Hepatocyte (in vitro differentiated cells): ENCODE measurements at regions not wholly inside any gene's neighbourhood (a gene's known extent, or its start where the extent isn't known, plus 50 kb on each side); places are given as distances from the start of the nearest gene placed in this dataset.
"Not testable (repeated sequence)": the region's sequence is repeated elsewhere in the genome, so short reads cannot be mapped to it uniquely, and the experiment has no call there.

ENCODE experiments used
- DNase-seq: peaks from one replicate; pipeline ENCODE4 v3.0.0-alpha.2; 2016; ENCODE audit warnings: low spot score
- H2AFZ ChIP-seq: fragments of 200-600 bp; sonication (generic); 2 replicates; pipeline ENCODE4 v1.6.0; 2016; ENCODE audit warnings: antibody characterized with exemption, mild to moderate bottlenecking
- H3K27ac ChIP-seq: fragments of 200-600 bp; sonication (generic); 2 replicates; pipeline ENCODE4 v1.5.1; 2016; ENCODE audit warnings: mild to moderate bottlenecking
- H3K27me3 ChIP-seq: fragments of 200-600 bp; sonication (generic); 2 replicates; pipeline ENCODE4 v1.6.1; 2016
- H3K36me3 ChIP-seq: fragments of 200-600 bp; sonication (generic); replicated peaks from 2 replicates; pipeline ENCODE4 v1.5.1; 2016; ENCODE audit warnings: low read depth; ENCODE audit not compliant: insufficient read depth
- H3K4me1 ChIP-seq: fragments of 200-600 bp; sonication (generic); 2 replicates; pipeline ENCODE4 v1.5.1; 2016; ENCODE audit warnings: mild to moderate bottlenecking, moderate library complexity; ENCODE audit not compliant: insufficient read depth
- H3K4me2 ChIP-seq: fragments of 200-600 bp; sonication (generic); 2 replicates; pipeline ENCODE4 v1.6.0; 2016
- H3K4me3 ChIP-seq: fragments of 200-600 bp; sonication (generic); 2 replicates; pipeline ENCODE4 v1.5.1; 2016; ENCODE audit warnings: mild to moderate bottlenecking
- H3K79me2 ChIP-seq: fragments of 200-600 bp; sonication (generic); 2 replicates; pipeline ENCODE4 v1.6.0; 2017; ENCODE audit warnings: mild to moderate bottlenecking
- H3K9me2 ChIP-seq: fragments of 200-600 bp; sonication (generic); replicated peaks from 2 replicates; pipeline ENCODE4 v1.6.0; 2017; ENCODE audit warnings: mild to moderate bottlenecking; ENCODE audit not compliant: insufficient read depth
- H3K9me3 ChIP-seq: fragments of 200-600 bp; sonication (generic); 2 replicates; pipeline ENCODE4 v1.5.1; 2016; ENCODE audit warnings: low read depth, mild to moderate bottlenecking
- H4K20me1 ChIP-seq: fragments of 200-600 bp; sonication (generic); 2 replicates; pipeline ENCODE4 v1.6.0; 2016; ENCODE audit warnings: mild to moderate bottlenecking; ENCODE audit not compliant: insufficient read depth, poor library complexity, severe bottlenecking
- EZH2 ChIP-seq: fragments of 200-600 bp; sonication (generic); IDR thresholded peaks from 2 replicates; pipeline ENCODE4 v1.6.1; 2016; ENCODE audit warnings: antibody characterized with exemption, mild to moderate bottlenecking, borderline replicate concordance
- EZH2phosphoT487 ChIP-seq: fragments of 200-600 bp; sonication (generic); IDR thresholded peaks from one replicate; pipeline ENCODE4 v1.6.1; 2018; ENCODE audit warnings: antibody characterized with exemption, mild to moderate bottlenecking, low read depth, moderate library complexity; ENCODE audit not compliant: unreplicated experiment, severe bottlenecking
- WGBS: methylation state at CpG from one replicate; pipeline ENCODE4 v1.1.6; 2016; ENCODE audit warnings: low lambda C conversion rate; ENCODE audit errors: missing lambda C conversion rate; 5-methylcytosine and 5-hydroxymethylcytosine counted together
- TF ChIP-seq, protein P1 (sequence below): fragments of 200-600 bp; sonication (generic); IDR thresholded peaks from 2 replicates; pipeline ENCODE4 v1.5.1; 2016; ENCODE audit warnings: antibody characterized with exemption, mild to moderate bottlenecking; ENCODE audit not compliant: poor library complexity

DNA sequence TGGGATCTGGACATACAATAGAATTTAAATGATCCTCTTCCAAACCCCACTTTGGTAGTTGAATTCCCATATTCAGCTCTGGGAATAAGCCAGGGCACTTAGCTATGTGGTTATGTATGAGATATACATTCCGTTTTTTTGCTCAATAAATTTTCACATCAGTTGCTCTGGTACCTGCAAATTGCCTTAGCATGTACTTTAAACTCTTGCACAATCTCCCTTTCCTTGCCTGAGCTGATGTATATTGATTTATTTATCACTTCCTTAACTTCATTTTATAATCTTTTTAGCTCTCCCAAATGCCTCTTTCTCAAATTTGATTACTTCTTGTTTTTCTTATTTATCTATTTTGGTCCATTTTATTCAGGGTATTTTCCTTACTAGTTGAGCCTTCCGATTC lies 90.1 kb upstream of the AGA start:
- no peak overlapping the region for H3K27ac ChIP-seq
- 82% methylated on average over 2 of the region's 2 CpGs for WGBS
- no peak overlapping the region for H3K4me2 ChIP-seq
- H3K9me2 ChIP-seq = no peaks in the 10 kb centered on the region
- no peaks in the 10 kb centered on the region for H4K20me1 ChIP-seq
- DNase-seq = no peak
- H2AFZ ChIP-seq = no peak overlapping the region
- no peaks in the 10 kb centered on the region for H3K4me1 ChIP-seq
- no peaks in the 10 kb centered on the region for H3K9me3 ChIP-seq
- no peak for TF ChIP-seq EZH2phosphoT487
- TF ChIP-seq EZH2 = no peak
- TF ChIP-seq, protein P1, sequence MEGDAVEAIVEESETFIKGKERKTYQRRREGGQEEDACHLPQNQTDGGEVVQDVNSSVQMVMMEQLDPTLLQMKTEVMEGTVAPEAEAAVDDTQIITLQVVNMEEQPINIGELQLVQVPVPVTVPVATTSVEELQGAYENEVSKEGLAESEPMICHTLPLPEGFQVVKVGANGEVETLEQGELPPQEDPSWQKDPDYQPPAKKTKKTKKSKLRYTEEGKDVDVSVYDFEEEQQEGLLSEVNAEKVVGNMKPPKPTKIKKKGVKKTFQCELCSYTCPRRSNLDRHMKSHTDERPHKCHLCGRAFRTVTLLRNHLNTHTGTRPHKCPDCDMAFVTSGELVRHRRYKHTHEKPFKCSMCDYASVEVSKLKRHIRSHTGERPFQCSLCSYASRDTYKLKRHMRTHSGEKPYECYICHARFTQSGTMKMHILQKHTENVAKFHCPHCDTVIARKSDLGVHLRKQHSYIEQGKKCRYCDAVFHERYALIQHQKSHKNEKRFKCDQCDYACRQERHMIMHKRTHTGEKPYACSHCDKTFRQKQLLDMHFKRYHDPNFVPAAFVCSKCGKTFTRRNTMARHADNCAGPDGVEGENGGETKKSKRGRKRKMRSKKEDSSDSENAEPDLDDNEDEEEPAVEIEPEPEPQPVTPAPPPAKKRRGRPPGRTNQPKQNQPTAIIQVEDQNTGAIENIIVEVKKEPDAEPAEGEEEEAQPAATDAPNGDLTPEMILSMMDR = no peak
- H3K27me3 ChIP-seq = no peaks in the 10 kb centered on the region
- no peaks in the 10 kb centered on the region for H3K36me3 ChIP-seq
- H3K4me3 ChIP-seq = no peak overlapping the region
- H3K79me2 ChIP-seq = no peaks in the 10 kb centered on the region

DNA sequence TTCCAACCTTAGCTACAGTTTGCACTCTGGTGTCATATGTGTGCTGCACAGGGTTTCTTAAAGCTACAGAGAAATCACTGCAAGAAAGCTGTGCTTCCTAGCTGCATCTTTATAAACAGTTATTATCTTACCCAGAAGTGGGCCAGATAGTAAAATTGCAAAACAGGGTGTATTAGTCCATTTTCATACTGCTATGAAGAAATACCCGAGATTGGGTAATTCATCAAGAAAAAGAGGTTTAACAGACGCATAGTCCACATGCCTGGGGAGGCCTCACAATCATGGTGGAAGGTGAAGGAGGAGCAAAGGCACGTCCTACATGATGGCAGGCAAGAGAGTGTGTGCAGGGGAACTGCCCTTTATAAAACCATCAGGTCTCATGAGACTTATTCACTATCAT lies 92.6 kb upstream of the AGA start:
- not testable (repeated sequence) for H3K9me3 ChIP-seq, H3K27me3 ChIP-seq, H3K4me3 ChIP-seq, H3K79me2 ChIP-seq, H3K36me3 ChIP-seq, H3K27ac ChIP-seq, H3K4me2 ChIP-seq, H3K4me1 ChIP-seq, H2AFZ ChIP-seq, H4K20me1 ChIP-seq, H3K9me2 ChIP-seq, DNase-seq
- 85% methylated on average over 3 of the region's 3 CpGs for WGBS

GRCh38 chr4:177546745-177547144 lies 104.5 kb upstream of the AGA start:
- Histone ChIP-seq H3K4me2 (no peak overlapping the region), H3K4me3 (no peak overlapping the region), H2AFZ (no peak overlapping the region), H3K27ac (no peak overlapping the region), H4K20me1 (no peaks in the 10 kb centered on the region), H3K27me3 (no peaks in the 10 kb centered on the region), H3K9me2 (no peaks in the 10 kb centered on the region), H3K4me1 (no peaks in the 10 kb centered on the region), H3K79me2 (no peaks in the 10 kb centered on the region), H3K36me3 (no peaks in the 10 kb centered on the region), H3K9me3 (no peaks in the 10 kb centered on the region)
- TF ChIP-seq, protein P1 = no peak
- no peak for TF ChIP-seq EZH2phosphoT487
- no peak for TF ChIP-seq EZH2
- no peak for DNase-seq

- Histone ChIP-seq H3K4me3 (no peak overlapping the region), H3K9me2 (no peaks in the 10 kb centered on the region), H3K9me3 (no peaks in the 10 kb centered on the region), H3K4me2 (no peak overlapping the region), H2AFZ (no peak overlapping the region), H3K27ac (no peak overlapping the region), H4K20me1 (no peaks in the 10 kb centered on the region), H3K4me1 (no peaks in the 10 kb centered on the region), H3K79me2 (no peaks in the 10 kb centered on the region), H3K36me3 (no peaks in the 10 kb centered on the region), H3K27me3 (no peaks in the 10 kb centered on the region)
- DNase-seq = no peak
- 72% methylated on average over 1 of the region's 1 CpG for WGBS
- TF ChIP-seq, protein P1 = no peak
- TF ChIP-seq EZH2phosphoT487 (no peak), EZH2 (no peak)
Observed at GRCh38 chr4:177547985-177548384, 105.7 kb upstream of the AGA start.
